22Rv1 (cell line): ENCODE measurements at regions not wholly inside any gene's neighbourhood (a gene's known extent, or its start where the extent isn't known, plus 50 kb on each side); places are given as distances from the start of the nearest gene placed in this dataset.

Source experiments
- ZFX ChIP-seq: fragments of 450-650 bp; IDR thresholded peaks from 2 replicates; pipeline ENCODE4 v1.6.1; 2017; ENCODE audit warnings: antibody characterized with exemption, borderline replicate concordance
- TF ChIP-seq, protein P1 (sequence below): fragments of 450-650 bp; IDR thresholded peaks from 2 replicates; pipeline ENCODE4 v1.5.1; 2017; ENCODE audit warnings: mild to moderate bottlenecking

GRCh38 chr7:19465861-19466260 is 243.0 kb downstream of the POLR1F start:
- TF ChIP-seq, protein P1, sequence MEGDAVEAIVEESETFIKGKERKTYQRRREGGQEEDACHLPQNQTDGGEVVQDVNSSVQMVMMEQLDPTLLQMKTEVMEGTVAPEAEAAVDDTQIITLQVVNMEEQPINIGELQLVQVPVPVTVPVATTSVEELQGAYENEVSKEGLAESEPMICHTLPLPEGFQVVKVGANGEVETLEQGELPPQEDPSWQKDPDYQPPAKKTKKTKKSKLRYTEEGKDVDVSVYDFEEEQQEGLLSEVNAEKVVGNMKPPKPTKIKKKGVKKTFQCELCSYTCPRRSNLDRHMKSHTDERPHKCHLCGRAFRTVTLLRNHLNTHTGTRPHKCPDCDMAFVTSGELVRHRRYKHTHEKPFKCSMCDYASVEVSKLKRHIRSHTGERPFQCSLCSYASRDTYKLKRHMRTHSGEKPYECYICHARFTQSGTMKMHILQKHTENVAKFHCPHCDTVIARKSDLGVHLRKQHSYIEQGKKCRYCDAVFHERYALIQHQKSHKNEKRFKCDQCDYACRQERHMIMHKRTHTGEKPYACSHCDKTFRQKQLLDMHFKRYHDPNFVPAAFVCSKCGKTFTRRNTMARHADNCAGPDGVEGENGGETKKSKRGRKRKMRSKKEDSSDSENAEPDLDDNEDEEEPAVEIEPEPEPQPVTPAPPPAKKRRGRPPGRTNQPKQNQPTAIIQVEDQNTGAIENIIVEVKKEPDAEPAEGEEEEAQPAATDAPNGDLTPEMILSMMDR, result no peak
- TF ChIP-seq ZFX, result no peak
